ENCODE measurements at regions not wholly inside any gene's neighbourhood (a gene's known extent, or its start where the extent isn't known, plus 50 kb on each side); places are given as distances from the start of the nearest gene placed in this dataset.
A peak's percentile ranks its signal among the peaks of the same experiment; 100 is the strongest.

DNA sequence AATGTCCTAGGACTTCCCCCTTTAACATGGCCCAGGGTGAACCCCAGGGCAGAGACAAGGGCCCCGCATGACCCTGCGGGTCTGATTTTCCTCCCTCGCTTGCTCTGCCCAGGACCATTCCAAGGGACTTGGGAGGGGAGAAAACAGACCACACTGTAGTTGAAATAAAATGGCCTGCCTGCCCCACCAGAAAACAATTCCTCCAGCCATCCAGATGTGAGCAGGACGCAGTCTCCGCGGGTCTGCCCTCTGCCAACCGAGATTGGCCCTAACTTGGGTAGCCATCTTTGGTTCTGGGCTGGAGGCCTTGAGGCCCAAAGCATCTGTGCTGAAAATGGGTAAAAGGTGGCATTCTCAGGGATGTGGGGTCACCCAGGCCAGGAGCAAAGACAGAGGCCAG, 75.5 kb downstream of the RFLNA start:
- H3K27me3 ChIP-seq = no peaks in the 10 kb centered on the region
- H3K36me3 ChIP-seq = peaks cover 0 to 94% (median 55%) of the 10 kb centered on the region in 9 donors
- TF ChIP-seq, protein P1, sequence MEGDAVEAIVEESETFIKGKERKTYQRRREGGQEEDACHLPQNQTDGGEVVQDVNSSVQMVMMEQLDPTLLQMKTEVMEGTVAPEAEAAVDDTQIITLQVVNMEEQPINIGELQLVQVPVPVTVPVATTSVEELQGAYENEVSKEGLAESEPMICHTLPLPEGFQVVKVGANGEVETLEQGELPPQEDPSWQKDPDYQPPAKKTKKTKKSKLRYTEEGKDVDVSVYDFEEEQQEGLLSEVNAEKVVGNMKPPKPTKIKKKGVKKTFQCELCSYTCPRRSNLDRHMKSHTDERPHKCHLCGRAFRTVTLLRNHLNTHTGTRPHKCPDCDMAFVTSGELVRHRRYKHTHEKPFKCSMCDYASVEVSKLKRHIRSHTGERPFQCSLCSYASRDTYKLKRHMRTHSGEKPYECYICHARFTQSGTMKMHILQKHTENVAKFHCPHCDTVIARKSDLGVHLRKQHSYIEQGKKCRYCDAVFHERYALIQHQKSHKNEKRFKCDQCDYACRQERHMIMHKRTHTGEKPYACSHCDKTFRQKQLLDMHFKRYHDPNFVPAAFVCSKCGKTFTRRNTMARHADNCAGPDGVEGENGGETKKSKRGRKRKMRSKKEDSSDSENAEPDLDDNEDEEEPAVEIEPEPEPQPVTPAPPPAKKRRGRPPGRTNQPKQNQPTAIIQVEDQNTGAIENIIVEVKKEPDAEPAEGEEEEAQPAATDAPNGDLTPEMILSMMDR (IDR thresholded peaks at IDR 0.05) = no peak
- no peak for TF ChIP-seq POLR2A (IDR thresholded peaks at IDR 0.05)
- intact Hi-C loops (cut with DNase I) = loop anchor here in 1 of 10 donors (10.0 kb wide), 2 partner anchors 54 to 114 kb away; no protein-coding TSS in a partner anchor
- H3K4me3 ChIP-seq = no peak overlapping the region
- H3K27ac ChIP-seq = peak overlapping the region; percentile 74 to 99 (median 94)
- peaks cover 8 to 65% (median 45%) of the 10 kb centered on the region in 12 donors for H3K4me1 ChIP-seq
- no peaks in the 10 kb centered on the region for H3K9me3 ChIP-seq
- ATAC-seq (no peak), DNase-seq (no peak)
- 65 to 90% (median 84%) methylated on average over 5 to 7 of the region's 7 CpGs for WGBS, 4 donors

DNA sequence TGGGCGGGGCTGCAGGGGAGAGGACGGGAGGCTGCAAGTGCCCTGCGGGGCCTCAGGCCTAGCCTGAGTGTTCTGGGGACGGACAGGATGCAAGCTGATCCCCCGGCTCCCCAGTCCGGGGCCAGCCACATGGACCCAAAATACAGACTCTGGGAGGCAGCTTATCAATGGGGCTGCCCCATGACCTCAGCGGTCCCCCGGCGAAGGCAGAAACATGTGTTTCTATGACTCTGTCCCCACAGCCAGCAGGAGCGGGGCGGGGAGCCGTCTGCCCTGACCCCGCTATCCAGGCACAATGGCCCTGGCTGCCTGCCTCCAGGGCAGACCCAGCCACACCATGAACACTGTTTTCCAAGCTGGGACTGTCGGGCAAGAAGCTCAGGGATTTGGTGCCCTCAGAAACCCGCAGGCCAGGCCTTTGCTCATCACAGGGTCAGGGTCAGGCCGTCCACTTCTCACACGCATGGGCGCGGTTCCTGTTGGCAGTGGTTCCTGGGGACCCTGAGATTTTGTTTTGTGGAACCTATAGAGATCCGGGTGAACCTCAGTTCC, 75.0 kb downstream of the RFLNA start:
- H3K9me3 ChIP-seq = no peaks in the 10 kb centered on the region
- no peak for TF ChIP-seq POLR2A (IDR thresholded peaks at IDR 0.05)
- TF ChIP-seq, protein P1 (IDR thresholded peaks at IDR 0.05) = no peak
- H3K36me3 ChIP-seq = peaks cover 0 to 94% (median 50%) of the 10 kb centered on the region in 9 donors
- DNase-seq = peak in 1 of 5 donors; percentile 89
- H3K4me1 ChIP-seq = peaks cover 8 to 70% (median 50%) of the 10 kb centered on the region in 12 donors
- no peaks in the 10 kb centered on the region for H3K27me3 ChIP-seq
- 18 to 29% (median 18%) methylated on average over 17 to 20 of the region's 20 CpGs for WGBS, 4 donors
- peak; percentile 17 to 44 (median 34) for ATAC-seq
- no peak overlapping the region for H3K4me3 ChIP-seq
- H3K27ac ChIP-seq = peak overlapping the region; percentile 74 to 99 (median 94)
- intact Hi-C loops (cut with DNase I) = loop anchor here in 6 of 10 donors (1.0 to 10.0 kb wide), 7 partner anchors 10 to 395 kb away; partner anchors contain the start of gene NCOR2 (in 2 of the 6)

DNA sequence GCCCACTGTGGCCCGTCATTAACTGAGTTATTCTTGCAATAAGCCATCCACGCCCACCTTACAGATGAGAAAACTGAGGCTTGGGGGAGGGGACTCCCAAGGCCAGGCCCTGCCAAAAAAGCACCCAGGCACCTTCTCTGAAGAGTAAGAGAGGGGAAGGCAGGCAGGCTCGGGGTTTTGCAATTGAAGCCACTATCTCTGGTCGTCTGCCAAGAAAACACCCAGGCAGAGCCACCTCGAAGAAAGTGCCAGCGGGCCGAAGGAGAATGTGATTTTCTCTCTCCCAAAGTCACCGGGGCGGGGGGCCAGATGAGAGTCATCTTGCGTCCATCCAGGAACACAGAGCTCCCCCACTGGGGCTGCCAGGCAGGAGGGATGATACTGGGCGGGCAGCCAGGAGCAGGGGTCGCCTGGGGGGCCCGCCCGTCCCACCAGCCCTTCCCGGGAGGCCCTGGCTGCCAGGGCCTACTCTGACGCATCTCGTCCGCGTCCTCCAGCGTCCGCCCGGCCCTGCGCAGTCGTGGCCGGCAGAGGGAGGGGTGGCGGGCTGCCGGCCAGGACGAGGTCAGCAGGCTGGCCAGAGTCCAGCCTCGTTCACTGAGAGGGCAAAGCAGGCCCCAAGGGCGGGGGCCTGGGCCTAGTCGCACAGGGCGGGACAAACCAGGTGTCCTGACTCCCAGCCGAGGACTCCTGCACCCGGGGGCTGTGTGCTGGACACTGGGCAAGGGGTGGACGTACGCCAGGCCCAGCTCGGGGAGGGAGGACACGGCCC, 74.3 kb downstream of the RFLNA start:
- Histone ChIP-seq H3K9me3 (no peaks in the 10 kb centered on the region), H3K27ac (peak overlapping the region; percentile 74 to 99 (median 94)), H3K27me3 (no peaks in the 10 kb centered on the region), H3K36me3 (peaks cover 0 to 94% (median 43%) of the 10 kb centered on the region in 9 donors), H3K4me1 (peaks cover 8 to 77% (median 56%) of the 10 kb centered on the region in 12 donors), H3K4me3 (peak overlapping the region in 2 of 12 donors; percentile 12 to 16)
- intact Hi-C loops (cut with DNase I) = loop anchor here in 5 of 10 donors (1.0 to 10.0 kb wide), 5 partner anchors 11 to 396 kb away; partner anchors contain the start of gene NCOR2 (in 2 of the 5)
- DNase-seq (peak; percentile 93 to 96 (median 94)), ATAC-seq (peak; percentile 82 to 90 (median 88))
- TF ChIP-seq, protein P1 (IDR thresholded peaks at IDR 0.05) = peak; percentile 23 to 69 (median 52)
- TF ChIP-seq POLR2A (IDR thresholded peaks at IDR 0.05) = peak in 1 of 2 donors; percentile 14
- WGBS, 4 donors = 6 to 19% (median 15%) methylated on average over 7 to 38 of the region's 38 CpGs
